GM19324 (cell line): ENCODE measurements at regions not wholly inside any gene's neighbourhood (a gene's known extent, or its start where the extent isn't known, plus 50 kb on each side); places are given as distances from the start of the nearest gene placed in this dataset.

Experiments used
- ATAC-seq: cut with Tn5 transposase; IDR thresholded peaks from one replicate; pipeline ENCODE4 v1.9.1; 2021; ENCODE audit warnings: mild to moderate bottlenecking, moderate library complexity; ENCODE audit not compliant: unreplicated experiment, low FRiP score

GRCh38 chr2:151157000-151157735 lies 104.5 kb downstream of the RBM43 start:
- no peak for ATAC-seq

GRCh38 chr2:151156431-151156830 lies 105.2 kb downstream of the RBM43 start:
- ATAC-seq, result no peak

- ATAC-seq, result no peak
Observed at GRCh38 chr2:151153601-151154000, 108.1 kb downstream of the RBM43 start.

- ATAC-seq, result no peak
Observed at GRCh38 chr2:151150331-151151320, 111.0 kb downstream of the RBM43 start.

GRCh38 chr2:151138507-151138906 lies 123.2 kb downstream of the RBM43 start:
- no peak for ATAC-seq

- no peak for ATAC-seq
Observed at GRCh38 chr2:151137526-151137925, 124.1 kb downstream of the RBM43 start.

GRCh38 chr2:151120011-151120410 lies 141.7 kb downstream of the RBM43 start:
- no peak for ATAC-seq

GRCh38 chr2:151119374-151119773 lies 142.3 kb downstream of the RBM43 start:
- no peak for ATAC-seq

GRCh38 chr2:151118269-151118668 lies 143.4 kb downstream of the RBM43 start:
- ATAC-seq, result no peak

- ATAC-seq, result no peak
Observed at GRCh38 chr2:151114874-151115273, 146.8 kb downstream of the RBM43 start.

- ATAC-seq, result no peak
Observed at GRCh38 chr2:151113318-151113717, 148.3 kb downstream of the RBM43 start.

- no peak for ATAC-seq
Observed at GRCh38 chr2:151111599-151112278, 149.9 kb downstream of the RBM43 start.

GRCh38 chr2:151106805-151107506 lies 154.7 kb downstream of the RBM43 start:
- no peak for ATAC-seq

- ATAC-seq, result no peak
Observed at GRCh38 chr2:151103551-151103950, 158.1 kb downstream of the RBM43 start.

GRCh38 chr2:151102226-151102625 lies 159.4 kb downstream of the RBM43 start:
- no peak for ATAC-seq

- ATAC-seq, result no peak
Observed at GRCh38 chr2:151098841-151099240, 162.8 kb downstream of the RBM43 start.

GRCh38 chr2:151097895-151098294 lies 163.8 kb downstream of the RBM43 start:
- ATAC-seq, result no peak

- no peak for ATAC-seq
Observed at GRCh38 chr2:151097128-151097527, 164.5 kb downstream of the RBM43 start.

- no peak for ATAC-seq
Observed at GRCh38 chr2:151096235-151096634, 165.4 kb downstream of the RBM43 start.

GRCh38 chr2:151095463-151095862 lies 166.2 kb downstream of the RBM43 start:
- ATAC-seq, result no peak
